OCI-LY3 (cell line): ENCODE measurements at regions not wholly inside any gene's neighbourhood (a gene's known extent, or its start where the extent isn't known, plus 50 kb on each side); places are given as distances from the start of the nearest gene placed in this dataset.
"Not testable (repeated sequence)": the region's sequence is repeated elsewhere in the genome, so short reads cannot be mapped to it uniquely, and the experiment has no call there.

Experiments
- H2AFZ ChIP-seq: fragments of 200-600, 300-600 bp; shearing (Covaris generic); 2 replicates; pipeline ENCODE4 v1.6.0; 2014; ENCODE audit warnings: antibody characterized with exemption, low read depth, low read length
- H3K27ac ChIP-seq: fragments of 200-600, 300-600 bp; sonication (generic); 2 replicates; pipeline ENCODE4 v1.5.1; 2014; ENCODE audit warnings: mild to moderate bottlenecking, low read length, moderate library complexity, mixed read lengths
- H3K27me3 ChIP-seq: fragments of 200-600, 300-600 bp; sonication (generic); 2 replicates; pipeline ENCODE4 v1.6.1; 2014; ENCODE audit warnings: low read depth, low read length, mixed read lengths
- H3K36me3 ChIP-seq: fragments of 200-600, 300-600 bp; sonication (generic); replicated peaks from 2 replicates; pipeline ENCODE3; 2014; ENCODE audit warnings: low read depth, low read length, mixed read lengths
- H3K4me1 ChIP-seq: fragments of 300-600, 200-600 bp; sonication (generic); 2 replicates; pipeline ENCODE4 v1.6.1; 2014; ENCODE audit warnings: low read length, mixed read lengths
- H3K4me2 ChIP-seq: fragments of 200-600, 300-600 bp; sonication (generic); 2 replicates; pipeline ENCODE4 v1.6.1; 2014; ENCODE audit warnings: low read length, mixed read lengths
- H3K4me3 ChIP-seq: fragments of 300-600, 200-600 bp; sonication (generic); 2 replicates; pipeline ENCODE4 v1.5.1; 2014; ENCODE audit warnings: antibody characterized with exemption, mild to moderate bottlenecking, low read length, moderate library complexity
- H3K79me2 ChIP-seq: fragments of 300-600, 200-600 bp; shearing (Covaris generic); 2 replicates; pipeline ENCODE4 v1.6.1; 2014; ENCODE audit warnings: mild to moderate bottlenecking, low read length, mixed read lengths
- H3K9ac ChIP-seq: fragments of 300-600, 200-600 bp; shearing (Covaris generic); 2 replicates; pipeline ENCODE4 v1.6.0; 2014; ENCODE audit warnings: mild to moderate bottlenecking, low read length, moderate library complexity
- H3K9me3 ChIP-seq: fragments of 200-600, 300-600 bp; shearing (Covaris generic); 2 replicates; pipeline ENCODE4 v1.6.1; 2014; ENCODE audit warnings: low read length, mixed read lengths; ENCODE audit not compliant: insufficient read depth
- H4K20me1 ChIP-seq: fragments of 200-600, 300-600 bp; sonication (generic); 2 replicates; pipeline ENCODE4 v1.6.1; 2016; ENCODE audit warnings: low read length, mixed read lengths; ENCODE audit not compliant: insufficient read depth
- CTCF ChIP-seq: fragments of 200-600, 300-600 bp; sonication (generic); IDR thresholded peaks from 2 replicates; pipeline ENCODE4 v1.5.1; 2014; ENCODE audit warnings: antibody characterized with exemption, low read length, low read depth
- EZH2phosphoT487 ChIP-seq: fragments of 200-600 bp; shearing (Covaris generic); IDR thresholded peaks from 2 replicates; pipeline ENCODE4 v1.6.1; 2018; ENCODE audit warnings: antibody characterized with exemption, mixed run types, low read depth

- no peaks in the 10 kb centered on the region for H3K9me3 ChIP-seq
- H4K20me1 ChIP-seq = no peaks in the 10 kb centered on the region
- H3K27ac ChIP-seq = no peak overlapping the region
- H3K79me2 ChIP-seq = no peaks in the 10 kb centered on the region
- H3K4me3 ChIP-seq = no peak overlapping the region
- no peak overlapping the region for H2AFZ ChIP-seq
- H3K4me2 ChIP-seq = no peak overlapping the region
- TF ChIP-seq EZH2phosphoT487 (no peak), CTCF (no peak)
- no peaks in the 10 kb centered on the region for H3K36me3 ChIP-seq
- H3K9ac ChIP-seq = no peak overlapping the region
- H3K27me3 ChIP-seq = peaks cover 3% of the 10 kb centered on the region; the same call in 1 of the 2 replicates
- H3K4me1 ChIP-seq = peaks cover 7% of the 10 kb centered on the region
These were observed 131.2 kb upstream of the LPCAT1 start for GRCh38 chr5:1654786-1655495.

GRCh38 chr5:1653698-1654651 lies 130.2 kb upstream of the LPCAT1 start:
- H3K36me3 ChIP-seq, H4K20me1 ChIP-seq, H3K9ac ChIP-seq, H2AFZ ChIP-seq, H3K4me1 ChIP-seq, H3K27me3 ChIP-seq, H3K9me3 ChIP-seq, H3K79me2 ChIP-seq, H3K27ac ChIP-seq: not testable (repeated sequence)
- TF ChIP-seq CTCF = peak; percentile 22
- H3K4me3 ChIP-seq = peak overlapping the region; percentile 66
- H3K4me2 ChIP-seq = peak overlapping the region; percentile 66

GRCh38 chr5:1652873-1653697 lies 129.3 kb upstream of the LPCAT1 start:
- TF ChIP-seq EZH2phosphoT487 (no peak), CTCF (no peak)
- Histone ChIP-seq H3K4me1 (peaks cover 7% of the 10 kb centered on the region), H3K9ac (no peak overlapping the region), H3K27ac (no peak overlapping the region), H3K27me3 (peaks cover 3% of the 10 kb centered on the region; the same call in 1 of the 2 replicates), H3K4me2 (peak overlapping the region; percentile 66), H3K4me3 (peak overlapping the region; percentile 66), H2AFZ (no peak overlapping the region), H3K36me3 (no peaks in the 10 kb centered on the region), H4K20me1 (no peaks in the 10 kb centered on the region), H3K79me2 (no peaks in the 10 kb centered on the region), H3K9me3 (no peaks in the 10 kb centered on the region)
